22Rv1 (cell line): ENCODE measurements at regions not wholly inside any gene's neighbourhood (a gene's known extent, or its start where the extent isn't known, plus 50 kb on each side); places are given as distances from the start of the nearest gene placed in this dataset.

Source experiments
- ZFX ChIP-seq: fragments of 450-650 bp; IDR thresholded peaks from 2 replicates; pipeline ENCODE4 v1.6.1; 2017; ENCODE audit warnings: antibody characterized with exemption, borderline replicate concordance
- TF ChIP-seq, protein P1 (sequence below): fragments of 450-650 bp; IDR thresholded peaks from 2 replicates; pipeline ENCODE4 v1.5.1; 2017; ENCODE audit warnings: mild to moderate bottlenecking

DNA sequence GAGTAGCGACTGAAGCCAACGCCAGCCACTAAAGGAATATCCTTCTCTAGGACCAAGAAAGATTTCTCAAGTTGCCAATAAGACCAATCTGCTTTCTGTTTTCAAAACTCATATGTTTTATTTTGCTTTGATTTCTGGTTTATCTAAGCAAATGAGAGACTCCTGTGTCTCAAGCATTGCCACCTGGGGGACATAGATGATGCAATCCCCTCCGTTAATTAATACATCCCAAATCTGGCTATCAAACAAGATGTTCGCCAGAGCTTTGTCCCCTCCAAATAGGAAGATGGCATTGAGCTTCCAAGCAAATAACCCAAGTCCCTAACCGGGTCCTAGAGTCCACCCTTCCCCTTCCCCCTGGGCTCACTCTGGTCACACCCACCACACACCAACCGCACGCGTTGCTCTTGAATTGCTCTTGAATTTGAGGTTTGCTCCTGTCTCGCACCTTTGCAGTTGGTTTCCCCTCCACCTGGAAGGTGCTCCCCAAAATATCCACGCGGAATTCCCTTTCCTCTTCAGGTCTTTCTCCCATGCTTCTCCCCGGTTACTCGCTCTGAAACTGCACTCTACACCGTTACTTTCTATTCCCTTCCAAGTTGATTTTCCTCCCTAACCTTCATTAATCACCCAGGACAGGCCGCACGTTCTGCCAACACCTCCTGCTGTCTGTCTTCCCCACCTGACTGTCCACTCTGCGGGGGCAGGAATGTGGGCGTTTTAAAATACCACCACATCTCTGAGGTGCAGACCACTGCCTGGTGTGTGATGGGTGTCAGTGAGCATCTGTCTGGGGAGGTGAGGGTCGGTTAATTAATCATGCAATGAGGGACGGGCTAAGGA is 64.1 kb upstream of the RNF32 start:
- TF ChIP-seq, protein P1, sequence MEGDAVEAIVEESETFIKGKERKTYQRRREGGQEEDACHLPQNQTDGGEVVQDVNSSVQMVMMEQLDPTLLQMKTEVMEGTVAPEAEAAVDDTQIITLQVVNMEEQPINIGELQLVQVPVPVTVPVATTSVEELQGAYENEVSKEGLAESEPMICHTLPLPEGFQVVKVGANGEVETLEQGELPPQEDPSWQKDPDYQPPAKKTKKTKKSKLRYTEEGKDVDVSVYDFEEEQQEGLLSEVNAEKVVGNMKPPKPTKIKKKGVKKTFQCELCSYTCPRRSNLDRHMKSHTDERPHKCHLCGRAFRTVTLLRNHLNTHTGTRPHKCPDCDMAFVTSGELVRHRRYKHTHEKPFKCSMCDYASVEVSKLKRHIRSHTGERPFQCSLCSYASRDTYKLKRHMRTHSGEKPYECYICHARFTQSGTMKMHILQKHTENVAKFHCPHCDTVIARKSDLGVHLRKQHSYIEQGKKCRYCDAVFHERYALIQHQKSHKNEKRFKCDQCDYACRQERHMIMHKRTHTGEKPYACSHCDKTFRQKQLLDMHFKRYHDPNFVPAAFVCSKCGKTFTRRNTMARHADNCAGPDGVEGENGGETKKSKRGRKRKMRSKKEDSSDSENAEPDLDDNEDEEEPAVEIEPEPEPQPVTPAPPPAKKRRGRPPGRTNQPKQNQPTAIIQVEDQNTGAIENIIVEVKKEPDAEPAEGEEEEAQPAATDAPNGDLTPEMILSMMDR, result no peak
- TF ChIP-seq ZFX, result no peak
